Mucosa of gallbladder (tissue), 1 donor: ENCODE measurements at regions not wholly inside any gene's neighbourhood (a gene's known extent, or its start where the extent isn't known, plus 50 kb on each side); places are given as distances from the start of the nearest gene placed in this dataset.

ENCODE experiments used
- DNase-seq: peaks from one replicate; pipeline ENCODE4 v3.0.0-alpha.2; 2020; ENCODE audit warnings: low spot score
- donor health status: DM: no; HTN: no; CAD: no.

DNA sequence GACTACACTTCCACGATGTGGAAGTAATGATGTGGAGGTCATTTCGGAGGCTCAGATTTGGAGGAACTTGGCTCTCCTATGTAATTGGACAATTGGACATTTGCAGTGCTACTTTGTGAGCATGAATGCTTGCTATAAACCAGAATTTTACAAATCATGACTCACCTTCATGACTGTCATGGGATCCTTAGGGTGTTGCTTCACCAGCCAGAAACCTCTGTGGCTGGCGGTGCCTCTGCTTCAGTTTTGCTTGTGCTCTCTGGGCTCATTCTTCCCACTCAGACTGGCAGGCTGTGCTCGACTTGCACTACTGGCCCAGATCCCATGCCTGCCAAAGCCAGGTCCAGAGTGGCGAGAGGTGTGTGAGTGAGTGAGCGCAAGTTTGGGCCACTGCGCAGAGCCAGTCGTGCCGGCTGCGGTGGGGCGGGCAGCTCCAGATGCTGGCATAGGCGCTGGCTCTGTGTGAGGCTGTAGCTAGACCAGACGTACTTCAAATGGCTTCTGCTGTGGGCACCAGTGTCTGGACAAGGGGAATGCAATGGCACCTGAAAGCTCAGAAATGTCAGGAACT lies 387.8 kb downstream of the AEBP2 start:
- no peak for DNase-seq

DNA sequence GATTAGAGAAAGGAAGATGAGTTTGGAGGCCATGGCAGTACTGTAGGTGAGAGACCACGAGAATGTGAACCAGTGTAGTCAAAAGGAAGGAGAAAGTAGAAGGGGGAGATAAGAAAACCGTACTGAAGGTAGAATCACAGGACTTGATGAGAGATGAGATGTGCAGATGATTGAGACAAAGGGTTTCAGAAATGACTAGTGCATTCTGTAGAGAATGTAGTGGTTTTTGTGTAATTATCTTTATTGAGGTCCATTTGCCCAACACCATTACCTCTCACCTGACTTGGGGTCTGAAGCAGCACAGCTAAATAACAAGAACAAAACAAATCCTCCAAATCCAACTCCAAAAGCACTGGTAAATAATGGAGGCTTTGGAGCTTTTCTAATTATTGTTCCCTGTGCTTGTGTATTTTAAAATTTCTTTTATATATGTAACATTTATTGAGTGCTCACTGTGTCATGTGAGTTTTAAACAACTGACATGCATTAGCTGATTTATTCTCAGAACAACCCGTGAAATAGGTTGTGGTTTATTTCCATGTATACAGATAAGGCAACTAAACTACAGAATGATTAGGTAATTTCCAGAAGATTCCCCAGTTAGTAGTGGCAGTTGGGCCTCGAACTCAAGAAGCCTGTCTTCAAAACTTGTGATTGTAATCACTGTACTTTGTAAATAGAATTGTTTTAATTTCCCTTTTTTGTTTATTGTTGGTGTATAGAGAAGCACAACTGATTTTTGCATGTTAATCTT lies 390.0 kb downstream of the AEBP2 start:
- DNase-seq, result no peak

DNA sequence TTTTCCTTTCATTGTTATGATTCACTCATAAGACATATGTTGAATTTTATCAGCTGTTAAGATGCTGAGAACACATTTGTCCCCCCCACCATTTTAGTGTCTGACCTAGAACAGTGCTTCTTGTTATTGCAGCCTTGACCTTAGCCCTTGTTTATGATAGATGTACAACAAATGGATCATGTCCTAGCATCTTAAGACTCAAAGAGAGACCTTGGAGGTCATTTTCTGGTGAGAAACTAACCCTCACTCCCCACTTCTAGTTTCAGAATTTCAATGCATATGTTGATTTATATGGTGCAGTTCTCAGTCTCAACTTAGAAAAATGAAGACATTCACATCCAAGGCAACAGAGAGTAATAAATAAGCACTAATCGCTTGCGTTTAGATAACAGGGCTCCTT lies 391.2 kb downstream of the AEBP2 start:
- no peak for DNase-seq

GRCh38 chr12:19833775-19834501 lies 394.6 kb downstream of the AEBP2 start:
- no peak for DNase-seq

GRCh38 chr12:19834592-19834991 lies 395.3 kb downstream of the AEBP2 start:
- DNase-seq, result no peak

DNA sequence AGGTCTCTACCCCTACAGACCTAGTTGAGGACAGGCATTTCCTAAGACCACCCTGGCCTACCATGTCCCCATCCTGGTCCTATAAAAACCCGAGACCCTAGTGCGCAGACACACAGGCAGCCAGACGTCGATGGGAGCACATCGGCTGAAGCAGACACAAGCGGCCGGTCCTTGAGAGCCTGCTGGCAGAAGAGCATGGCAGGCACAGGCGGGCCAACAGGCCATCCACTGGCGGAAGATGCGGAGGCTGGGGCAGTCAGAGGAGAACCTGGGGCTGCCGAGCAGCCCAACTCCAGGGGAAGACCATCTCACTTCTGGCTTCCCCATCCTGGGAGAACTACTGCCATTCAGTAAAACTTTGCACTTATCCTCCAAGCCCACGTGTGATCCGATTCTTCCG lies 396.8 kb downstream of the AEBP2 start:
- DNase-seq, result no peak

DNA sequence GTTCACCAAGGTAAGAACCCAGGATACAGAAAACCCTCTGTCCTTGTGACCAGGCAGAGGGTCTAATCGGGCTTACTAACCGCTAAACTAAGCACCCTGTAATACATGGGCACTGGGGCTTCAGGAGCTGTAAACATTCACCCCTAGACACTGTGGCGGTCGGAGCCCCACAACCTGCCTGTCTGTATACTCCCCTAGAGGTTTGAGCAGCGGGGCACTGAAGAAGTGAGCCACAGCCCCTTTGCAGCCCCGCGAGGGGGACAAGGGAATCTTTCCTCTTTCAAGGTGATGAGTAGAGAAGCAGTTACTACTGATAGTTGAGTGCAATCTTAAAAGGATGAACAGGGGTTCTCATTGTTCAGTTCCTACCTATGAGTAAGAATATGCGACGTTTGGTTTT lies 397.2 kb downstream of the AEBP2 start:
- DNase-seq, result no peak

DNA sequence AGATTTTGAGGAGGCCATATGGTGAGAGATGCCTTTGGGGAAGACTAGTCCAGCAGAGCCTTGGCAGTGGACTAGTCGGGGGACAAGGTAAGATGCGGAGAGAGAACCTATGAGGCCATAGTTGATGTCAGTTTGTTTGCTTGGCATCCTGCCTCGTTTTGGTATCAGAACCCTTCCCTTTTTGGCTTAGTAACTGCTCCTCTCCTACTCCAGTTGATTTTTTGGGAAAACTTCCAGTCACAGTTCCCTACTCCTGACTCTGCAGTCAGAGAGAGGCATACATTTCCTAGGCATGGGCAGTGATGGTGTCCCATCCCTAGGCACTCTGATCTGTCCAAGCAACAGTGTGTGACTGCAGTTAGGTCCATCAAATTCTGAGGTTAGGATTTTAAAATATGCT lies 398.3 kb downstream of the AEBP2 start:
- DNase-seq, result no peak

- DNase-seq, result no peak
Measured at GRCh38 chr12:19841451-19841850, 402.2 kb downstream of the AEBP2 start.

GRCh38 chr12:19842116-19842515 lies 402.8 kb downstream of the AEBP2 start:
- no peak for DNase-seq

DNA sequence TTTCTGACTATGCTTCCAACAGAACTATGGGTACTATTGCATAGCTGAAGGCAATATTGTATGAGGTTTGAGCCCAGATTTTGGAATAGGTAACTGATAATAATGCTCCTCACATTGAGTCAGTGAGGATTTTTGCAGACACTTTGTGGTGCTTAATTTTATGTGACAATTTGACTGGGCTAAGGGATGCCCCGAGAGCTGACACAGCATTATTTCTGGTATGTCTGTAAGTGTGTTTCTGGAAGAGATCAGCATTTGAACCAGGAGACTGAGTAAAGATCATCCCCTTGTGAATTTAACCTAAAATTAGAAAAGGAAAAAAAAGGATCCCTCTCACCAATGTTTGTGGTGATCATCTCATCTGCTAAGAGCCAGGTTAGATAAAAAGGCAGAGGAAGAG lies 404.9 kb downstream of the AEBP2 start:
- no peak for DNase-seq

DNA sequence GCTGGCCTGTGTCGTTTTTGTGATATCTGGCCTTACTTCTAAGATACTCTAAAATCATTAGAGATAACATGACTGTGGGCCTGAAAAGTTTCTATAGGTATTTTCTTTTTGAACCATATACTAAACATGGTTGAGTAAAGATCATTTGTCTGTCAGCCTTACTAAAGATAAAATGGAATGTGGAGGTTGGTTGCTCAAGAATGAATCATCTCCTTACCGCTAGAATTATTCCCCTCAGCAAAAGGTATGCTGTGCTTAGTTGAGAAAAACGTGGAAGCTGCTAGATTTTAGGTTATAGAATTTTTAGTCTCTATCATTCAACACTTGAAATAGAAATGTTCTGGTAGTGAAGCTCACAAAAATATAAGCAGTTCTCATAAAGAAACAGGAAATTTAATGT lies 407.3 kb downstream of the AEBP2 start:
- no peak for DNase-seq

DNA sequence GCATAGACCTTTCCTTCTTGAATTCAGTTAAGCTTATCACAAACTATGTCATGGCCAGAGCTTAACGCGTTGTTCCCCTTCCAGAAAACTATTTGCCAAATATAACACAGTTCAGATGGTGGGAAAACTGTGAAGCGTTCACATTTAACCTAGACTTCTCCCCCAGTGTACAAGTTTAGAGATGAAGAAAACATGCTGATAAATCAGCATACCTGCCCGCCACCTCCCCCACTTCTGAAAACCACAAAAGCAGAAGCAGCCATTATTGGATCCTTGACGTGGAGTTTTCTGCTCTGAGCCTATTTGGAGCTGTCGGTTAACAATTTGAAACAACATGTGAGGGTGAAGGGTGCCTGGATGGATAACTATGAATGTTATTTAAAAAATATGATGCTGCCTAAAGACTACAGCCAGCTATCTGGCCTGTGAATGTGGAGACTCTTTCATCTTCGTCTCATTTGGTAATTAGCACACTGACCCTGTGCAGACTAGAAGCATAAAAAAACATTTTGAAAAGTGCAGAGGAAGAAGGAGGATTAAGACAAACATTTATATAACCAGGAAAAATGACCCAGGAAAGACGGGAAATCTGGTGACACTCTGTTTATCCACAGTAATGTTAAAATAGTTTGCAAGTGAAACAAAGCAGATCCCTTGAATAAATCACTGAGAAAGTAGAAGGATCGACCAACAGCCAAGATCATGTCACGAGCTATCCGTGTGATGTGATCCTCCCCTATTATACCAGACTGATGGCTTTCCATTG lies 408.2 kb downstream of the AEBP2 start:
- no peak for DNase-seq

GRCh38 chr12:19848421-19848820 lies 409.1 kb downstream of the AEBP2 start:
- no peak for DNase-seq

DNA sequence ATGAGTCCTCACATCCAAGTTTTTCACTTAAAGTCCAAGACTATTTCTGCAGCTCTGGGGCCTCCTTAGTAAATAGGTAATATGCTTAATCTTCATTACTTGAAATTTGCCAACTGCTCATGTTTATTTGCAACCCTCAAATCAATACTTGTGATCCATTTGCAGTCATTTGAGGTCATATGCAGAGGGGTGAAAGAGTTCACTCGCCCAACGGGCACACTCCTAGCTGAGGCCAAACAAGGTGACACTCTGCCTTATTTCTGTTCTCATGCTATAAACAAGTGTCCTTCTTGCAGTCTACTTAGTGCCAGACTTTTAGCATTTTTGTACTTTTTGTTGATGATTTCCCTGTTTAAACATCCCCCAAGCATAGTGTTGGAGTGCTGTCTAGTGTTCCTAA lies 409.9 kb downstream of the AEBP2 start:
- no peak for DNase-seq

DNA sequence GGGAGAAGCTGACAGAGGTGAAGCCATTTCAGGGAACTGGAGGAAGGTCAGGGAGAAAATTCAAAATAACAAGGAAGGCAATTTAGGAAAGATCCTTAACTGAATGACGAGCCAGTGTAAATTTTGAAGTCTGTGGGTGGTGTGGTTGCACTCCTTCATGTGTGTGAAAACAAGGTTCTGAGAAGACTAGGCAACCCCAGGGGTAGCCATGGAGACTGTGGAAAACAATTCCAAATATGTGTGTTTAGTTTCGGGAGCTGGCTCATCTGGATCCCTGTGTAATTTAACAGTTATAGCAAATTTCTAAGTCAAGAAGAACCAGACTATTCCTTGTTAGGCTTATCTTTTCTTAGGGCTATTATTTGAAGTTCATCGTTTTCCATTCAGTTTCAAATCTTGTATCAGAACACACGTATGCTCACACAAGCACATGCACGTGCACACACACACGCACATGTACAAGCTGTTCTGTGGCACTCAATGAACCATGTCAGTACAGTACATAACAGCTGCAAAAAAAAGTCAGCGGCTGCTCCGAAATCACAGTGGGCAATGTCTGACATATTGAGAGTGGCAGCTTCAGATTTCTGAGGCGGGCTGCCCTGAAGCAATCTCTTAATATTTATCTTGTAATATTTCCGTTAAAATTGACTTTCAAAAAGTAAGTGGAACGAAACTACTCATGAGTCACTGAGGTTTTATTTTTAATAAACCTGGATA lies 411.2 kb downstream of the AEBP2 start:
- DNase-seq, result peak; percentile 22

GRCh38 chr12:19852100-19852855 lies 413.0 kb downstream of the AEBP2 start:
- no peak for DNase-seq

GRCh38 chr12:19855851-19856250 lies 416.6 kb downstream of the AEBP2 start:
- no peak for DNase-seq

DNA sequence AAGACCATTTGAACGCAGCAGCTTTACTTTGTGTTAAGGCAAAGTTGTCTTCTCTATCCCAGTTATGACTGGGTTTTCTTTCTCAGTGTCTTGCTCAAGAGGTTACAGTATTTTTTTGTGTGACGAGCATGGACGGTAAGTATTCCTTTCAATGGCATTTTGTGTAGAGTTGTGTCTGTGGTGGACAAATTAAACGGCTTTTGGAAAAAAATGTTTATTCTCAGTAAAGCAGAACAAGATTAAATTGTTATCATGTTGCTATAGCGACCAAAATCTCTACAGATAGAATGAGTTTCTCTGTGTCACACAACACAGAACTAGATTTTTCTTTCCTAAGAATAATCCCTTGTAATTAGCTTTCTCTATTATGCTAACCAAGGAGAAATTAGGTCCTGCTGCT lies 417.1 kb downstream of the AEBP2 start:
- DNase-seq, result no peak

- no peak for DNase-seq
Measured at GRCh38 chr12:19857204-19857603, 417.9 kb downstream of the AEBP2 start.

DNA sequence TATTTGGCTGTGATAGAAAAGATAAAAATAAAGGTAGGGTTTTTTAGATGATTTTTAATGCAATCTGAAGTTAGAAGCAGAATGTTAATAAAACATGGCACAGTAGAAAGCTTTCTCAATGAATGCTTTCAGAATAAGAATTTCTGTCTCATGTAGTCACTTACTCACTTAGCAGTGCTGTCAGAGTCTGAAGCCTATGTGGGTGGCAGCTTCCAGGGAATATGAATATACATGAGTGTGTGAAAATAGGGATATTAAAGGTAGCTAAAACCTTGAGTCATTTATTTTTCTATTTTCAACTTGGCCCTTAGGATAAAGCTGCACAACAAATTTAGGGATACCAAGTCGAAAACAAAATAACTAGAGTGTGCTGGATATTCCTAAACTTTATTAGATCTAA lies 427.9 kb downstream of the AEBP2 start:
- DNase-seq, result no peak
